GM23338 (cell line): ENCODE measurements at regions not wholly inside any gene's neighbourhood (a gene's known extent, or its start where the extent isn't known, plus 50 kb on each side); places are given as distances from the start of the nearest gene placed in this dataset.

Experiments used
- CREB1 ChIP-seq: fragments of 250-450 bp; sonication (Bioruptor Pico); IDR thresholded peaks from 2 replicates; pipeline ENCODE4 v1.5.0; 2020; ENCODE audit warnings: low read depth, mild to moderate bottlenecking, moderate library complexity
- CTCF ChIP-seq, 2 experiments: fragments of 200-600 bp in 1 of 2; sonication (generic) in 1 of 2; conservative IDR thresholded peaks; 2 replicates each; pipeline versions ENCODE4 v1.5.1 to v1.6.1; 2016 to 2017; ENCODE audit warnings: antibody characterized with exemption in 2 of 2, low read depth in 2 of 2, mild to moderate bottlenecking in 2 of 2, moderate library complexity in 1 of 2
- EZH2 ChIP-seq: fragments of 200-600 bp; sonication (generic); IDR thresholded peaks from one replicate; pipeline ENCODE4 v1.8.0; 2017; ENCODE audit warnings: antibody characterized with exemption, mild to moderate bottlenecking, low read depth; ENCODE audit not compliant: unreplicated experiment
- EZH2phosphoT487 ChIP-seq: fragments of 200-600 bp; sonication (generic); IDR thresholded peaks from one replicate; pipeline ENCODE4 v1.8.1; 2018; ENCODE audit warnings: antibody characterized with exemption; ENCODE audit not compliant: unreplicated experiment
- POLR2AphosphoS5 ChIP-seq: IDR thresholded peaks from 2 replicates; pipeline ENCODE4 v1.6.1; 2016; ENCODE audit warnings: antibody characterized with exemption, low read depth
- REST ChIP-seq: IDR thresholded peaks from one replicate; pipeline ENCODE4 v1.6.1; 2018; ENCODE audit warnings: antibody characterized with exemption; ENCODE audit not compliant: unreplicated experiment

- TF ChIP-seq CTCF (conservative IDR thresholded peaks at IDR 0.05; ENCODE audit: low read depth in 2 of 2), result no peak
- no peak for TF ChIP-seq REST
- no peak for TF ChIP-seq POLR2AphosphoS5
- no peak for TF ChIP-seq CREB1 (CRISPR knock-in tag)
- no peak for TF ChIP-seq EZH2phosphoT487
- no peak for TF ChIP-seq EZH2
Measured at GRCh38 chr3:161941891-161942290, 445.3 kb downstream of the OTOL1 start.
